MM.1S (cell line): ENCODE measurements at regions not wholly inside any gene's neighbourhood (a gene's known extent, or its start where the extent isn't known, plus 50 kb on each side); places are given as distances from the start of the nearest gene placed in this dataset.
"Not testable (repeated sequence)": the region's sequence is repeated elsewhere in the genome, so short reads cannot be mapped to it uniquely, and the experiment has no call there.

Experiments
- DNase-seq: peaks from one replicate; pipeline ENCODE4 v3.0.0-alpha.2; 2015
- H2AFZ ChIP-seq: fragments of 300-600 bp; sonication (generic); 2 replicates; pipeline ENCODE4 v1.6.0; 2016; ENCODE audit warnings: antibody characterized with exemption, low read length
- H3F3A ChIP-seq: fragments of 300-600 bp; sonication (generic); 2 replicates; pipeline ENCODE4 v1.6.1; 2016; ENCODE audit warnings: mild to moderate bottlenecking, antibody characterized with exemption, low read length, moderate library complexity, mixed read lengths; ENCODE audit not compliant: insufficient read depth
- H3K27ac ChIP-seq: fragments of 300-600 bp; sonication (generic); 2 replicates; pipeline ENCODE4 v1.5.1; 2016; ENCODE audit warnings: mild to moderate bottlenecking, low read length
- H3K27me3 ChIP-seq: fragments of 300-600 bp; sonication (generic); replicated peaks from 2 replicates; pipeline ENCODE4 v1.6.0; 2016; ENCODE audit warnings: low read length; ENCODE audit not compliant: insufficient read depth
- H3K36me3 ChIP-seq: fragments of 300-600 bp; sonication (generic); replicated peaks from 2 replicates; pipeline ENCODE4 v1.6.1; 2016; ENCODE audit warnings: mild to moderate bottlenecking, low read length, mixed read lengths; ENCODE audit not compliant: insufficient read depth
- H3K4me1 ChIP-seq: fragments of 300-600 bp; sonication (generic); 2 replicates; pipeline ENCODE4 v1.6.1; 2016; ENCODE audit warnings: low read length, mixed read lengths
- H3K4me2 ChIP-seq: fragments of 300-600 bp; sonication (generic); 2 replicates; pipeline ENCODE4 v1.6.0; 2016; ENCODE audit warnings: low read depth, low read length
- H3K4me3 ChIP-seq: fragments of 300-600 bp; sonication (generic); 2 replicates; pipeline ENCODE4 v1.5.1; 2016; ENCODE audit warnings: low read length, mixed read lengths
- H3K79me2 ChIP-seq: fragments of 300-600 bp; sonication (generic); 2 replicates; pipeline ENCODE4 v1.6.1; 2016; ENCODE audit warnings: mixed run types, low read length, mixed read lengths
- H3K9ac ChIP-seq: fragments of 300-600 bp; sonication (generic); 2 replicates; pipeline ENCODE4 v1.6.1; 2016; ENCODE audit warnings: low read length, mixed read lengths
- H3K9me2 ChIP-seq: fragments of 300-600 bp; sonication (generic); replicated peaks from 2 replicates; pipeline ENCODE4 v1.6.1; 2016; ENCODE audit warnings: mild to moderate bottlenecking, low read length, mixed read lengths; ENCODE audit not compliant: insufficient read depth
- H3K9me3 ChIP-seq: fragments of 300-600 bp; sonication (generic); replicated peaks from 2 replicates; pipeline ENCODE4 v1.6.1; 2016; ENCODE audit warnings: mild to moderate bottlenecking, low read length, mixed read lengths; ENCODE audit not compliant: insufficient read depth
- H4K20me1 ChIP-seq: fragments of 300-600 bp; sonication (generic); 2 replicates; pipeline ENCODE4 v1.6.1; 2016; ENCODE audit warnings: mild to moderate bottlenecking, low read length, moderate library complexity, mixed read lengths; ENCODE audit not compliant: insufficient read depth
- EZH2 ChIP-seq: fragments of 300-600 bp; sonication (generic); optimal IDR thresholded peaks from 2 replicates; pipeline ENCODE3; 2017; ENCODE audit warnings: low read depth, mild to moderate bottlenecking, antibody characterized with exemption, low read length, mixed read lengths
- EZH2phosphoT487 ChIP-seq: fragments of 300-600 bp; sonication (generic); IDR thresholded peaks from 2 replicates; pipeline ENCODE4 v1.6.1; 2018; ENCODE audit warnings: antibody characterized with exemption, low read length
- TF ChIP-seq, protein P1 (sequence below): fragments of 300-600 bp; sonication (generic); IDR thresholded peaks from 2 replicates; pipeline ENCODE4 v1.5.1; 2016; ENCODE audit warnings: antibody characterized with exemption, low read length, mixed read lengths

DNA sequence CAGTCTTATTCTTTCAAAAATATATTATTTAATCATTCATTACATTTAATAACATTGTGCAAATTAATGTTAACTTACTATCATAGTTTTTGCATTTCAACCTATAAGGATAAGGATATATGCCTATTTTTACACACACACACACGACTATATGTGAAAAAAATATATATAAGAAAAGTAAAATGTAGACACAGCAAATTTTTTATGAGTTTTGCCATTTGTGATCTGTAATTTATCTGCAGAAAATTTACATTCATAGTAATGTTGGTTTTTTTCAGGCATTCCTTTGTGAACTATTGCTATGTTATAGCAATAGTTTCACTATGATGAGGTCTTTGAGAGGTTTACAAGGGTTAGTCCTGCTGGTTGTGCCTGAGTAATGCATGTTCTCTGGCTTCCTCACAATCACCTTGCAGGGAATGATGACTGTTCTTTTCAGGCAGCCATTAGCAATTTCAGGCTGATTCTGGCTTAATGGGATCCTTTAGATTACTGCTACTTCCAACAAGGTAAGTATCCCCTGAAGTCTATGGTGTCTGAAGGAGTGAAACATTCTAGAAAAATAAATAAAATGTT, 183.7 kb upstream of the CDK1 start:
- Histone ChIP-seq H3F3A (no peaks in the 10 kb centered on the region), H3K27ac (no peak overlapping the region), H2AFZ (no peak overlapping the region), H3K4me3 (no peak overlapping the region), H4K20me1 (no peaks in the 10 kb centered on the region), H3K9ac (no peak overlapping the region), H3K79me2 (no peaks in the 10 kb centered on the region), H3K36me3 (no peaks in the 10 kb centered on the region), H3K9me3 (no peaks in the 10 kb centered on the region), H3K9me2 (no peaks in the 10 kb centered on the region), H3K4me1 (no peaks in the 10 kb centered on the region), H3K4me2 (no peak overlapping the region), H3K27me3 (no peaks in the 10 kb centered on the region)
- TF ChIP-seq EZH2 (no peak), EZH2phosphoT487 (no peak)
- TF ChIP-seq, protein P1, sequence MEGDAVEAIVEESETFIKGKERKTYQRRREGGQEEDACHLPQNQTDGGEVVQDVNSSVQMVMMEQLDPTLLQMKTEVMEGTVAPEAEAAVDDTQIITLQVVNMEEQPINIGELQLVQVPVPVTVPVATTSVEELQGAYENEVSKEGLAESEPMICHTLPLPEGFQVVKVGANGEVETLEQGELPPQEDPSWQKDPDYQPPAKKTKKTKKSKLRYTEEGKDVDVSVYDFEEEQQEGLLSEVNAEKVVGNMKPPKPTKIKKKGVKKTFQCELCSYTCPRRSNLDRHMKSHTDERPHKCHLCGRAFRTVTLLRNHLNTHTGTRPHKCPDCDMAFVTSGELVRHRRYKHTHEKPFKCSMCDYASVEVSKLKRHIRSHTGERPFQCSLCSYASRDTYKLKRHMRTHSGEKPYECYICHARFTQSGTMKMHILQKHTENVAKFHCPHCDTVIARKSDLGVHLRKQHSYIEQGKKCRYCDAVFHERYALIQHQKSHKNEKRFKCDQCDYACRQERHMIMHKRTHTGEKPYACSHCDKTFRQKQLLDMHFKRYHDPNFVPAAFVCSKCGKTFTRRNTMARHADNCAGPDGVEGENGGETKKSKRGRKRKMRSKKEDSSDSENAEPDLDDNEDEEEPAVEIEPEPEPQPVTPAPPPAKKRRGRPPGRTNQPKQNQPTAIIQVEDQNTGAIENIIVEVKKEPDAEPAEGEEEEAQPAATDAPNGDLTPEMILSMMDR: 0 out of 2 replicates have a peak, but pooled peaks have one; percentile 4
- no peak for DNase-seq

DNA sequence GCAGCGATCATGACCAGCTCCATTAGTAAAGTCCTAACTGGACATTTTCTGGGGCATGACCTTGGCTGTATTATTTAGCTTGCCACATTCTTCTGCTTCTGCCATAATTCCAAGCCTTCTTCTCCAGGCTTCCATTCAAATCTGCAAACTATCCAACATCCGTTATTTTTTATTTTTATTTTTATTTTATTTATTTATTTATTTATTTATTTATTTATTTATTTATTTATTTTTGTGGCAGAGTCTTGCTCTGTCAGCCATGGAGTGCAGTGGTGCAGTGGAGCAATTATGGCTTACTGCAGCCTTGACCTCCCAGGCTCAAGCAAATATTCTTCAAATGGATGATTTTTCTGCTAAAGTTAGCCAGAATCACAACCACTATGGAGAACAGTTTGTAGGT, 187.2 kb upstream of the CDK1 start:
- Histone ChIP-seq H3K9ac (no peak overlapping the region), H3K4me3 (no peak overlapping the region), H4K20me1 (no peaks in the 10 kb centered on the region), H3K79me2 (no peaks in the 10 kb centered on the region), H3K9me2 (no peaks in the 10 kb centered on the region), H3K9me3 (no peaks in the 10 kb centered on the region), H3K4me2 (no peak overlapping the region), H2AFZ (no peak overlapping the region), H3K27me3 (no peaks in the 10 kb centered on the region), H3K27ac (no peak overlapping the region), H3K4me1 (no peaks in the 10 kb centered on the region), H3K36me3 (no peaks in the 10 kb centered on the region), H3F3A (no peaks in the 10 kb centered on the region)
- TF ChIP-seq, protein P1: no peak
- no peak for TF ChIP-seq EZH2phosphoT487
- no peak for TF ChIP-seq EZH2
- DNase-seq: no peak

DNA sequence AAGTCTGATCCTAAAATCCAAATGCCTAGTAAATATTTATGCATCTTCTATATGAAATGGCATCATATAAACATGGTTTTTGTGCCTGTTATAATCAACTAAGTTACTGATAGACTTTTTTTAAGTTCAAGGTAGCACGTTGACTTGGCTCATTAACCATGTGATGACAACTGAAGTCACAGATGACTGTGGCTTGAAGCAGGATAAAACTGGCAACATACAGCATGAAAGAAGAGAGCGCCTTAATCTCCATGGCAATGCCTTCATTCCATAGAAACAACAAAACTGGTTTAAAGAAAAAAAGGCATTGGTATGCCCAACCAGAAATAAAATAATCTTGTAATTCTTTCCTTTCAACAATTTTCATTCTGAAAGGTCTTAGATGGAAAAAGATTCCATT, 188.9 kb upstream of the CDK1 start:
- TF ChIP-seq EZH2: no peak
- TF ChIP-seq, protein P1: no peak
- no peak overlapping the region for H3K4me2 ChIP-seq
- DNase-seq: no peak

DNA sequence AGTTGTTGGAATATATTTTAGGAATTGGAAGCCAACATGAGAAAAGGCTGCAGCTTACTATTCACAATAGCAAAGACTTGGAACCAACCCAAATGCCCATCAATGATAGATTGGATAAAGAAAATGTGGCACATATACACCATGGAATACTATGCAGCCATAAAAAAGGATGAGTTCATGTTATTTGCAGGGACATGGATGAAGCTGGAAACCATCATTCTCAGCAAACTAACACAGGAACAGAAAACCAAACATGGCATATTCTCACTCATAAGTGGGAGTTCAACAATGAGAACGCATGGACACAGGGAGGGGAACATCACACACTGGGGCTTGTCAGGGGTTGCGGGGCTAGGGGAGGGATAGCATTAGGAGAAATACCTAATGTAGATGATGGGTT, 192.1 kb upstream of the ANK3 start:
- H2AFZ ChIP-seq, H3K36me3 ChIP-seq, DNase-seq, H3K4me1 ChIP-seq, H3K4me3 ChIP-seq, H3K9me3 ChIP-seq, H4K20me1 ChIP-seq, H3K9me2 ChIP-seq, H3F3A ChIP-seq, H3K27me3 ChIP-seq, H3K9ac ChIP-seq, H3K79me2 ChIP-seq, H3K4me2 ChIP-seq, H3K27ac ChIP-seq: not testable (repeated sequence)

More for the DNA sequence above, 188.9 kb upstream of the CDK1 start:
- Histone ChIP-seq H3K4me1 (no peaks in the 10 kb centered on the region), H2AFZ (no peak overlapping the region), H4K20me1 (no peaks in the 10 kb centered on the region), H3K27ac (no peak overlapping the region), H3K79me2 (no peaks in the 10 kb centered on the region), H3K4me3 (no peak overlapping the region), H3K9ac (no peak overlapping the region), H3K27me3 (no peaks in the 10 kb centered on the region), H3F3A (no peaks in the 10 kb centered on the region), H3K9me2 (no peaks in the 10 kb centered on the region), H3K9me3 (no peaks in the 10 kb centered on the region), H3K36me3 (no peaks in the 10 kb centered on the region)
